ENCODE measurements at regions not wholly inside any gene's neighbourhood (a gene's known extent, or its start where the extent isn't known, plus 50 kb on each side); places are given as distances from the start of the nearest gene placed in this dataset.

- no peak for TF ChIP-seq EZH2 (IDR thresholded peaks at IDR 0.05; ENCODE audit: borderline replicate concordance, insufficient read depth, low read depth, low read length, poor library complexity, severe bottlenecking)
- TF ChIP-seq, protein P1, sequence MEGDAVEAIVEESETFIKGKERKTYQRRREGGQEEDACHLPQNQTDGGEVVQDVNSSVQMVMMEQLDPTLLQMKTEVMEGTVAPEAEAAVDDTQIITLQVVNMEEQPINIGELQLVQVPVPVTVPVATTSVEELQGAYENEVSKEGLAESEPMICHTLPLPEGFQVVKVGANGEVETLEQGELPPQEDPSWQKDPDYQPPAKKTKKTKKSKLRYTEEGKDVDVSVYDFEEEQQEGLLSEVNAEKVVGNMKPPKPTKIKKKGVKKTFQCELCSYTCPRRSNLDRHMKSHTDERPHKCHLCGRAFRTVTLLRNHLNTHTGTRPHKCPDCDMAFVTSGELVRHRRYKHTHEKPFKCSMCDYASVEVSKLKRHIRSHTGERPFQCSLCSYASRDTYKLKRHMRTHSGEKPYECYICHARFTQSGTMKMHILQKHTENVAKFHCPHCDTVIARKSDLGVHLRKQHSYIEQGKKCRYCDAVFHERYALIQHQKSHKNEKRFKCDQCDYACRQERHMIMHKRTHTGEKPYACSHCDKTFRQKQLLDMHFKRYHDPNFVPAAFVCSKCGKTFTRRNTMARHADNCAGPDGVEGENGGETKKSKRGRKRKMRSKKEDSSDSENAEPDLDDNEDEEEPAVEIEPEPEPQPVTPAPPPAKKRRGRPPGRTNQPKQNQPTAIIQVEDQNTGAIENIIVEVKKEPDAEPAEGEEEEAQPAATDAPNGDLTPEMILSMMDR (IDR thresholded peaks at IDR 0.05), result no peak
Observed at GRCh38 chr1:22266141-22266540, 123.2 kb upstream of the WNT4 start.
